Ascending aorta (tissue), 2 donors: ENCODE measurements at regions not wholly inside any gene's neighbourhood (a gene's known extent, or its start where the extent isn't known, plus 50 kb on each side); places are given as distances from the start of the nearest gene placed in this dataset.

ENCODE experiments used
- DNase-seq, 2 donors: peaks; one replicate each; pipeline ENCODE4 v3.0.0-alpha.2; 2019; ENCODE audit warnings: low spot score in 2 of 2
- H3K27ac ChIP-seq, 2 donors: fragments of 200-600 bp; sonication (generic); one replicate each; pipeline ENCODE4 v1.5.1; 2016 to 2017; ENCODE audit warnings: mild to moderate bottlenecking in 1 of 2
- H3K27me3 ChIP-seq: fragments of 200-600 bp; sonication (generic); one replicate; pipeline ENCODE4 v1.5.1; 2017
- H3K36me3 ChIP-seq, 2 donors: fragments of 200-600 bp; sonication (generic); one replicate each; pipeline ENCODE4 v1.5.1; 2016
- H3K4me1 ChIP-seq, 2 donors: fragments of 200-600 bp; sonication (generic); one replicate each; pipeline ENCODE4 v1.5.1; 2016 to 2017; ENCODE audit warnings: mild to moderate bottlenecking in 1 of 2
- H3K4me3 ChIP-seq, 2 donors: fragments of 200-600 bp; sonication (generic); one replicate each; pipeline ENCODE4 v1.5.1; 2016 to 2017; ENCODE audit warnings: mild to moderate bottlenecking in 1 of 2
- H3K9me3 ChIP-seq, 2 donors: fragments of 200-600 bp; sonication (generic); one replicate each; pipeline ENCODE4 v1.5.1; 2016
- CTCF ChIP-seq, 3 experiments: fragments of 200-600 bp in 2 of 3; fragments of 450-650 bp in 1 of 3; sonication (generic) in 2 of 3; IDR thresholded peaks; one replicate each; pipeline ENCODE4 v1.5.1; 2016 to 2019; ENCODE audit warnings: antibody characterized with exemption in 3 of 3, mild to moderate bottlenecking in 1 of 3, moderate library complexity in 1 of 3
- intact Hi-C: fragments of 100-400 bp; cut with DNase I; formaldehyde crosslinking; loops from one replicate; pipeline ENCODE4 v1.15.1; 2023

- Histone ChIP-seq H3K4me1 (no peaks in the 10 kb centered on the region), H3K27ac (no peak overlapping the region), H3K27me3 (no peaks in the 10 kb centered on the region), H3K36me3 (no peaks in the 10 kb centered on the region), H3K9me3 (no peaks in the 10 kb centered on the region), H3K4me3 (no peak overlapping the region)
- intact Hi-C loops: no loop called here
- no peak for DNase-seq
- no peak for TF ChIP-seq CTCF (IDR thresholded peaks at IDR 0.05)
Measured at GRCh38 chr17:72388765-72389473, 268.1 kb downstream of the SOX9 start.

GRCh38 chr17:72390675-72391508 lies 270.1 kb downstream of the SOX9 start:
- no peak for DNase-seq
- H3K4me1 ChIP-seq: no peaks in the 10 kb centered on the region
- no peak for TF ChIP-seq CTCF (IDR thresholded peaks at IDR 0.05)
- H3K36me3 ChIP-seq: no peaks in the 10 kb centered on the region
- no peak overlapping the region for H3K27ac ChIP-seq
- no peaks in the 10 kb centered on the region for H3K27me3 ChIP-seq
- intact Hi-C loops: no loop called here
- H3K9me3 ChIP-seq: no peaks in the 10 kb centered on the region
- no peak overlapping the region for H3K4me3 ChIP-seq

GRCh38 chr17:72392056-72393010 lies 271.5 kb downstream of the SOX9 start:
- no peak for TF ChIP-seq CTCF (IDR thresholded peaks at IDR 0.05)
- intact Hi-C loops: no loop called here
- Histone ChIP-seq H3K4me1 (no peaks in the 10 kb centered on the region), H3K27me3 (no peaks in the 10 kb centered on the region), H3K36me3 (no peaks in the 10 kb centered on the region), H3K9me3 (no peaks in the 10 kb centered on the region), H3K27ac (no peak overlapping the region), H3K4me3 (no peak overlapping the region)
- DNase-seq: no peak

- intact Hi-C loops: no loop called here
- no peaks in the 10 kb centered on the region for H3K36me3 ChIP-seq
- no peak for DNase-seq
- no peak overlapping the region for H3K27ac ChIP-seq
- TF ChIP-seq CTCF (IDR thresholded peaks at IDR 0.05): no peak
- no peaks in the 10 kb centered on the region for H3K27me3 ChIP-seq
- no peak overlapping the region for H3K4me3 ChIP-seq
- H3K4me1 ChIP-seq: no peaks in the 10 kb centered on the region
- no peaks in the 10 kb centered on the region for H3K9me3 ChIP-seq
Measured at GRCh38 chr17:72393553-72393952, 272.7 kb downstream of the SOX9 start.

- no peak for DNase-seq
- no peaks in the 10 kb centered on the region for H3K4me1 ChIP-seq
- H3K27ac ChIP-seq: no peak overlapping the region
- no peaks in the 10 kb centered on the region for H3K36me3 ChIP-seq
- intact Hi-C loops: no loop called here
- H3K4me3 ChIP-seq: no peak overlapping the region
- no peak for TF ChIP-seq CTCF (IDR thresholded peaks at IDR 0.05)
- no peaks in the 10 kb centered on the region for H3K27me3 ChIP-seq
- H3K9me3 ChIP-seq: no peaks in the 10 kb centered on the region
Measured at GRCh38 chr17:72394531-72394930, 273.7 kb downstream of the SOX9 start.
